Ascending aorta (tissue), 2 donors: ENCODE measurements at regions not wholly inside any gene's neighbourhood (a gene's known extent, or its start where the extent isn't known, plus 50 kb on each side); places are given as distances from the start of the nearest gene placed in this dataset.

Source experiments
- DNase-seq, 2 donors: peaks; one replicate each; pipeline ENCODE4 v3.0.0-alpha.2; 2019; ENCODE audit warnings: low spot score in 2 of 2
- H3K27ac ChIP-seq, 2 donors: fragments of 200-600 bp; sonication (generic); one replicate each; pipeline ENCODE4 v1.5.1; 2016 to 2017; ENCODE audit warnings: mild to moderate bottlenecking in 1 of 2
- H3K27me3 ChIP-seq: fragments of 200-600 bp; sonication (generic); one replicate; pipeline ENCODE4 v1.5.1; 2017
- H3K36me3 ChIP-seq, 2 donors: fragments of 200-600 bp; sonication (generic); one replicate each; pipeline ENCODE4 v1.5.1; 2016
- H3K4me1 ChIP-seq, 2 donors: fragments of 200-600 bp; sonication (generic); one replicate each; pipeline ENCODE4 v1.5.1; 2016 to 2017; ENCODE audit warnings: mild to moderate bottlenecking in 1 of 2
- H3K4me3 ChIP-seq, 2 donors: fragments of 200-600 bp; sonication (generic); one replicate each; pipeline ENCODE4 v1.5.1; 2016 to 2017; ENCODE audit warnings: mild to moderate bottlenecking in 1 of 2
- H3K9me3 ChIP-seq, 2 donors: fragments of 200-600 bp; sonication (generic); one replicate each; pipeline ENCODE4 v1.5.1; 2016
- intact Hi-C: fragments of 100-400 bp; cut with DNase I; formaldehyde crosslinking; loops from one replicate; pipeline ENCODE4 v1.15.1; 2023
- TF ChIP-seq, protein P1 (sequence below), 3 experiments: fragments of 200-600 bp in 2 of 3; fragments of 450-650 bp in 1 of 3; sonication (generic) in 2 of 3; IDR thresholded peaks; one replicate each; pipeline ENCODE4 v1.5.1; 2016 to 2019; ENCODE audit warnings: antibody characterized with exemption in 3 of 3, mild to moderate bottlenecking in 1 of 3, moderate library complexity in 1 of 3

DNA sequence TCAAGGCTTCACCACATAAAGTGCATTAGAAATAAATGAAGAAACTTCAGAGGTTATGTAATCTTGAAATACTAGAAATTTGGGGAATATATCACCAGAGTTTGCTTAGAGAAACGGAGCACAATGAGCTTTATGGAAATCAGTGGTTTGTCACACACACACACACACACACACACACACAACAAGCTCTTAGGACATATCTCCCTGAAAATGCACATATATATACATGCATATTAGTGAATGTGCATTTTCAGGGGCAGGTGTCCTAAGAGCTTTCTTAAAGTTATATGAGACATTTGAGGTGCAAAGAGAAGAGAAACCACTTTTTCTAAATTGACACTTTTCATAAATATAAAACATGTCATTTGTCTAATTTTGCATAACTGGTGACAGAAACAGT, 93.7 kb upstream of the CARD18 start:
- H3K4me3 ChIP-seq = no peak overlapping the region
- no peaks in the 10 kb centered on the region for H3K9me3 ChIP-seq
- no peak for DNase-seq
- H3K36me3 ChIP-seq = no peaks in the 10 kb centered on the region
- TF ChIP-seq, protein P1, sequence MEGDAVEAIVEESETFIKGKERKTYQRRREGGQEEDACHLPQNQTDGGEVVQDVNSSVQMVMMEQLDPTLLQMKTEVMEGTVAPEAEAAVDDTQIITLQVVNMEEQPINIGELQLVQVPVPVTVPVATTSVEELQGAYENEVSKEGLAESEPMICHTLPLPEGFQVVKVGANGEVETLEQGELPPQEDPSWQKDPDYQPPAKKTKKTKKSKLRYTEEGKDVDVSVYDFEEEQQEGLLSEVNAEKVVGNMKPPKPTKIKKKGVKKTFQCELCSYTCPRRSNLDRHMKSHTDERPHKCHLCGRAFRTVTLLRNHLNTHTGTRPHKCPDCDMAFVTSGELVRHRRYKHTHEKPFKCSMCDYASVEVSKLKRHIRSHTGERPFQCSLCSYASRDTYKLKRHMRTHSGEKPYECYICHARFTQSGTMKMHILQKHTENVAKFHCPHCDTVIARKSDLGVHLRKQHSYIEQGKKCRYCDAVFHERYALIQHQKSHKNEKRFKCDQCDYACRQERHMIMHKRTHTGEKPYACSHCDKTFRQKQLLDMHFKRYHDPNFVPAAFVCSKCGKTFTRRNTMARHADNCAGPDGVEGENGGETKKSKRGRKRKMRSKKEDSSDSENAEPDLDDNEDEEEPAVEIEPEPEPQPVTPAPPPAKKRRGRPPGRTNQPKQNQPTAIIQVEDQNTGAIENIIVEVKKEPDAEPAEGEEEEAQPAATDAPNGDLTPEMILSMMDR (IDR thresholded peaks at IDR 0.05) = no peak
- H3K27me3 ChIP-seq = no peaks in the 10 kb centered on the region
- H3K4me1 ChIP-seq = no peaks in the 10 kb centered on the region
- intact Hi-C loops = no loop called here
- H3K27ac ChIP-seq = no peak overlapping the region

DNA sequence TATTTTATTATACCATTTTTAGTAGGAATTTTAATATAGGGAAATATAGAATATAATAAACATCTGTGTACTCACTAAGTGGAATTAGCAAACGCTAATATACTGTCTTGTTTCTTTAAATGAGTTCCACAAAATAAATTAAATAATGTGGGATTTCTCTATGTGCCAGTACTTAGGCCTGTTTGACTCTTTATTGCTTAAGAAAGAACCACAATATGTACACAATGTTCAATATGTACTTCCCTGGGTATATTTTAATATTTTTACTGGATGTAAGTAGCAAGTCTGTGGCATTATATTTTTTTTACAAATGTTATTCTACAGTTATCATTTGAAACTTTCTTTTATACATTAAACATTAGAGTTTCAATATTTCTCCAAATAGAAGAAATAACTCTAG, 92.5 kb upstream of the CARD18 start:
- TF ChIP-seq, protein P1 (IDR thresholded peaks at IDR 0.05) = no peak
- no peak for DNase-seq
- intact Hi-C loops = no loop called here
- no peaks in the 10 kb centered on the region for H3K36me3 ChIP-seq
- H3K4me1 ChIP-seq = no peaks in the 10 kb centered on the region
- H3K4me3 ChIP-seq = no peak overlapping the region
- H3K27me3 ChIP-seq = no peaks in the 10 kb centered on the region
- no peaks in the 10 kb centered on the region for H3K9me3 ChIP-seq
- no peak overlapping the region for H3K27ac ChIP-seq

DNA sequence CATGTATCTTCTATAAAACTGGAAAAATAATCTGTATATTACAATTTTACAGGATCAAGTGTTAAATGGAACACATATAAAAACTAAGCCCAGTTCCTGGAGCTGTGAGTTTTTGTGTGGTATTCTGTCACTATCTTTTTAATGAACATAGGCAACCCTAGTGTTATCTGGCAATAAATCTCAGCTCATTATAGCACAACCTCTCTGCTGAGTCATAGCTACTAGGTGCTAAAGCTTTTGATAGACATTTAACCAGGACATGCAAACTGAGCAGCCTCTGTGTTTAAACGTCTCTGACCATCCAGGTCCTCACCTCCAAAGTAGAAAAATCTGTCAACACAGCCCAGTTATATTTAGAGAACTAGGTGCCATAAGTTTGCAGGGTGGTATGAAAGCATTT, 91.0 kb upstream of the CARD18 start:
- no peak overlapping the region for H3K4me3 ChIP-seq
- no peaks in the 10 kb centered on the region for H3K27me3 ChIP-seq
- H3K9me3 ChIP-seq = no peaks in the 10 kb centered on the region
- intact Hi-C loops = no loop called here
- TF ChIP-seq, protein P1 (IDR thresholded peaks at IDR 0.05) = no peak
- DNase-seq = no peak
- no peaks in the 10 kb centered on the region for H3K4me1 ChIP-seq
- no peaks in the 10 kb centered on the region for H3K36me3 ChIP-seq
- H3K27ac ChIP-seq = no peak overlapping the region

DNA sequence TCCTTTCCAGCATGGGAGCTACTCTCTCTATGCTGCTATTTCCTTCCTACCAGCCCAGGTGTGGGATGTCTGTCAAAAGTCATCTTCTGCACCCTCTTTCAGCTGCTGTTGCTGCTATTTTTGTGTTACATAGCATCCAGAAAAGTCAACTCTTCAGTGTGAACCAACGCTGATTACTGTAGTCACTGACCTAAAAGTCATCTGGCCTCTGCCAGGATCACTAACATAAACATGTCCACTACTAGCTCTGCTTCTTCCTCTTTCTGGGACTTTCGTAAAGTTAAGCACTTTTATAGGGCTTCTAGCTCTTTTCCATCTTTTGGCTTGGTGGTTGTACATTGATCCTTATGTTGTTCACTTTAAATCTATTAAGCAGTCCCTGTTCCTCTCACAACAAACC, 90.2 kb upstream of the CARD18 start:
- TF ChIP-seq, protein P1 (IDR thresholded peaks at IDR 0.05) = no peak
- intact Hi-C loops = no loop called here

DNA sequence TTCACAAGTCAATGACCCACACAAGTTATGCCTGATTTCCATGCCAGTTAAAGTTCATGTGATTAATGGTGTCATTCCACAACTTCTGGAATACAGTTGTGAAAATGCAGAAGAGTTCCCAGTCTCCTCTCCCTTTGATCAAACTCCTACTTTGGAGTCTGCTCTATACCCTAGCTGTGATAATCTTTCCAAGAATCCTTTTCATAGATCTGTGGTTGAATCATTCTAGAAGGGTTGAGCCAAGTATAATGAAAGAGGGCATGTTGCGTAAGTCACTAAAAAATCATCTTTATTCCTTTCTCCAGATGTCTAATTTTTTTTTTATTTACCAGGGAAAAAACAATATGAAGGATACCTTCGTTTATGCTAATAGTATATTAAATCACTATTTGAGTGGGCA, 89.7 kb upstream of the CARD18 start:
- H3K4me1 ChIP-seq = no peaks in the 10 kb centered on the region
- no peak for DNase-seq
- H3K4me3 ChIP-seq = no peak overlapping the region
- TF ChIP-seq, protein P1 (IDR thresholded peaks at IDR 0.05) = no peak
- no peaks in the 10 kb centered on the region for H3K9me3 ChIP-seq
- H3K36me3 ChIP-seq = no peaks in the 10 kb centered on the region
- no peaks in the 10 kb centered on the region for H3K27me3 ChIP-seq
- intact Hi-C loops = no loop called here
- no peak overlapping the region for H3K27ac ChIP-seq

More for the DNA sequence above, 90.2 kb upstream of the CARD18 start:
- no peaks in the 10 kb centered on the region for H3K27me3 ChIP-seq
- H3K4me3 ChIP-seq = no peak overlapping the region
- no peaks in the 10 kb centered on the region for H3K9me3 ChIP-seq
- no peak for DNase-seq
- no peaks in the 10 kb centered on the region for H3K36me3 ChIP-seq
- no peak overlapping the region for H3K27ac ChIP-seq
- H3K4me1 ChIP-seq = no peaks in the 10 kb centered on the region

DNA sequence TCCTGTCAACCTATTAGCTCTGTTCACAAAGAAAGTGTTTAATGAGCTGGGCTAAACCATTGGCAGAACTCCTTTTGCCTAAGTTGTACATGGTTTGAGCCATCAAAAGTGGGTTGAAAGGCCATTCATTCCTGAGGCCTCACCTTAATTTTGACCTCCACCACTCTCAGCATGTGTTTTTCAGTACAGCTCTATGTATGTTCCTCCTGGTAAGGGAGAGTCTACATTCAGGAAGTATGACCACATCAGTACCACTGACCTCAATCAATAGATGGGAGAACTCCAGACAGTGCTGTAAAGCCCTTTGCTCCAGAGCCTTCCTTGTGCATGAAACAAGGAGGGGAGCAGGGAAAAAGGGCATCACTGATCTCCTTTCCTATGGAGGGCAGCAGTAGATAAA, 87.8 kb upstream of the CARD18 start:
- H3K27ac ChIP-seq = no peak overlapping the region
- H3K36me3 ChIP-seq = no peaks in the 10 kb centered on the region
- no peak for DNase-seq
- no peak overlapping the region for H3K4me3 ChIP-seq
- TF ChIP-seq, protein P1 (IDR thresholded peaks at IDR 0.05) = no peak
- H3K27me3 ChIP-seq = no peaks in the 10 kb centered on the region
- intact Hi-C loops = no loop called here
- no peaks in the 10 kb centered on the region for H3K9me3 ChIP-seq
- no peaks in the 10 kb centered on the region for H3K4me1 ChIP-seq
